Neural progenitor cell (in vitro differentiated cells): ENCODE measurements at regions not wholly inside any gene's neighbourhood (a gene's known extent, or its start where the extent isn't known, plus 50 kb on each side); places are given as distances from the start of the nearest gene placed in this dataset.

Experiments used
- DNase-seq: peaks from one replicate; pipeline ENCODE4 v3.0.0-alpha.2; 2016; ENCODE audit warnings: low spot score
- H2AFZ ChIP-seq: fragments of 200-600 bp; sonication (generic); replicated peaks from 2 replicates; pipeline ENCODE4 v1.6.1; 2016; ENCODE audit warnings: antibody characterized with exemption
- H3F3A ChIP-seq: fragments of 200-600 bp; sonication (generic); 2 replicates; pipeline ENCODE4 v1.6.1; 2016; ENCODE audit warnings: antibody characterized with exemption, low read depth
- H3K27ac ChIP-seq: fragments of 200-600 bp; sonication (generic); 2 replicates; pipeline ENCODE4 v1.5.1; 2016; ENCODE audit warnings: mild to moderate bottlenecking
- H3K27me3 ChIP-seq: fragments of 200-600 bp; sonication (generic); 2 replicates; pipeline ENCODE4 v1.6.1; 2016; ENCODE audit warnings: mild to moderate bottlenecking, moderate library complexity
- H3K36me3 ChIP-seq: fragments of 200-600 bp; sonication (generic); 2 replicates; pipeline ENCODE4 v1.5.1; 2016
- H3K4me1 ChIP-seq: fragments of 200-600 bp; sonication (generic); 2 replicates; pipeline ENCODE4 v1.6.1; 2016; ENCODE audit warnings: mixed run types
- H3K4me2 ChIP-seq: fragments of 200-600 bp; sonication (generic); 2 replicates; pipeline ENCODE4 v1.6.1; 2016
- H3K4me3 ChIP-seq: fragments of 200-600 bp; sonication (generic); 2 replicates; pipeline ENCODE4 v1.5.1; 2016
- H3K79me2 ChIP-seq: fragments of 200-600 bp; sonication (generic); 2 replicates; pipeline ENCODE4 v1.6.1; 2016; ENCODE audit warnings: low read depth
- H3K9ac ChIP-seq: fragments of 200-600 bp; sonication (generic); 2 replicates; pipeline ENCODE4 v1.6.1; 2016
- H3K9me3 ChIP-seq: fragments of 200-600 bp; sonication (generic); 2 replicates; pipeline ENCODE4 v1.5.1; 2016; ENCODE audit warnings: low read depth
- H4K20me1 ChIP-seq: fragments of 200-600 bp; sonication (generic); 2 replicates; pipeline ENCODE4 v1.6.1; 2016; ENCODE audit warnings: low read depth
- H3K27ac Mint-ChIP-seq: 3 replicates; pipeline ENCODE4 v1.8.0; 2021; ENCODE audit warnings: mixed read lengths
- H3K27me3 Mint-ChIP-seq: 2 replicates; pipeline ENCODE4 v1.8.0; 2022; ENCODE audit warnings: low read depth, mild to moderate bottlenecking, inconsistent platforms, moderate library complexity, mixed read lengths; ENCODE audit not compliant: insufficient read depth
- H3K36me3 Mint-ChIP-seq: 3 replicates; pipeline ENCODE4 v1.8.0; 2021; ENCODE audit warnings: mixed read lengths
- H3K4me1 Mint-ChIP-seq: 3 replicates; pipeline ENCODE4 v1.8.0; 2021; ENCODE audit warnings: mixed read lengths
- H3K4me3 Mint-ChIP-seq: 3 replicates; pipeline ENCODE4 v1.8.0; 2021; ENCODE audit warnings: mild to moderate bottlenecking, moderate library complexity, mixed read lengths
- H3K9me3 Mint-ChIP-seq: 3 replicates; pipeline ENCODE4 v1.8.0; 2020; ENCODE audit warnings: mixed read lengths
- EZH2 ChIP-seq: fragments of 200-600 bp; sonication (generic); IDR thresholded peaks from 2 replicates; pipeline ENCODE4 v1.6.1; 2017; ENCODE audit warnings: antibody characterized with exemption, mild to moderate bottlenecking, moderate library complexity
- EZH2phosphoT487 ChIP-seq: fragments of 200-600 bp; sonication (generic); IDR thresholded peaks from 2 replicates; pipeline ENCODE4 v1.6.1; 2017; ENCODE audit warnings: antibody characterized with exemption
- TF ChIP-seq, protein P1 (sequence below): fragments of 200-600 bp; sonication (generic); IDR thresholded peaks from 2 replicates; pipeline ENCODE4 v1.5.1; 2017; ENCODE audit warnings: antibody characterized with exemption, mild to moderate bottlenecking

GRCh38 chr16:55944377-55944802 is 69.2 kb upstream of the CES5A start:
- Mint-ChIP-seq H3K4me3 (no peak overlapping the region), H3K9me3 (no peaks in the 10 kb centered on the region), H3K36me3 (no peaks in the 10 kb centered on the region), H3K27ac (no peak overlapping the region), H3K27me3 (peaks cover 7% of the 10 kb centered on the region), H3K4me1 (no peaks in the 10 kb centered on the region)
- TF ChIP-seq EZH2 (no peak), EZH2phosphoT487 (no peak)
- TF ChIP-seq, protein P1, sequence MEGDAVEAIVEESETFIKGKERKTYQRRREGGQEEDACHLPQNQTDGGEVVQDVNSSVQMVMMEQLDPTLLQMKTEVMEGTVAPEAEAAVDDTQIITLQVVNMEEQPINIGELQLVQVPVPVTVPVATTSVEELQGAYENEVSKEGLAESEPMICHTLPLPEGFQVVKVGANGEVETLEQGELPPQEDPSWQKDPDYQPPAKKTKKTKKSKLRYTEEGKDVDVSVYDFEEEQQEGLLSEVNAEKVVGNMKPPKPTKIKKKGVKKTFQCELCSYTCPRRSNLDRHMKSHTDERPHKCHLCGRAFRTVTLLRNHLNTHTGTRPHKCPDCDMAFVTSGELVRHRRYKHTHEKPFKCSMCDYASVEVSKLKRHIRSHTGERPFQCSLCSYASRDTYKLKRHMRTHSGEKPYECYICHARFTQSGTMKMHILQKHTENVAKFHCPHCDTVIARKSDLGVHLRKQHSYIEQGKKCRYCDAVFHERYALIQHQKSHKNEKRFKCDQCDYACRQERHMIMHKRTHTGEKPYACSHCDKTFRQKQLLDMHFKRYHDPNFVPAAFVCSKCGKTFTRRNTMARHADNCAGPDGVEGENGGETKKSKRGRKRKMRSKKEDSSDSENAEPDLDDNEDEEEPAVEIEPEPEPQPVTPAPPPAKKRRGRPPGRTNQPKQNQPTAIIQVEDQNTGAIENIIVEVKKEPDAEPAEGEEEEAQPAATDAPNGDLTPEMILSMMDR, result peak; percentile 94
- H3K4me2 ChIP-seq, result no peak overlapping the region
- no peaks in the 10 kb centered on the region for H3K9me3 ChIP-seq
- no peaks in the 10 kb centered on the region for H4K20me1 ChIP-seq
- H3K27me3 ChIP-seq, result peaks cover 20% of the 10 kb centered on the region
- no peaks in the 10 kb centered on the region for H3K4me1 ChIP-seq
- no peak overlapping the region for H3K4me3 ChIP-seq
- no peaks in the 10 kb centered on the region for H3K79me2 ChIP-seq
- H3K27ac ChIP-seq, result no peak overlapping the region
- no peak overlapping the region for H2AFZ ChIP-seq
- DNase-seq, result peak; percentile 79
- H3K9ac ChIP-seq, result no peak overlapping the region
- no peaks in the 10 kb centered on the region for H3F3A ChIP-seq
- no peaks in the 10 kb centered on the region for H3K36me3 ChIP-seq

GRCh38 chr16:55943267-55943666 is 68.1 kb upstream of the CES5A start:
- Histone ChIP-seq H3K4me3 (no peak overlapping the region), H3K36me3 (no peaks in the 10 kb centered on the region), H3K4me1 (peaks cover under 1% of the 10 kb centered on the region), H3F3A (no peaks in the 10 kb centered on the region), H4K20me1 (no peaks in the 10 kb centered on the region), H3K27me3 (peaks cover 20% of the 10 kb centered on the region), H3K9me3 (no peaks in the 10 kb centered on the region), H3K79me2 (no peaks in the 10 kb centered on the region), H3K27ac (no peak overlapping the region), H2AFZ (no peak overlapping the region), H3K4me2 (no peak overlapping the region), H3K9ac (no peak overlapping the region)
- no peaks in the 10 kb centered on the region for H3K9me3 Mint-ChIP-seq
- TF ChIP-seq, protein P1, result no peak
- TF ChIP-seq EZH2 (no peak), EZH2phosphoT487 (no peak)
- peaks cover 3% of the 10 kb centered on the region for H3K27me3 Mint-ChIP-seq
- no peak for DNase-seq
- no peak overlapping the region for H3K4me3 Mint-ChIP-seq
- H3K36me3 Mint-ChIP-seq, result no peaks in the 10 kb centered on the region
- H3K27ac Mint-ChIP-seq, result no peak overlapping the region
- H3K4me1 Mint-ChIP-seq, result peaks cover 2% of the 10 kb centered on the region

- no peak overlapping the region for H3K27ac Mint-ChIP-seq
- no peak overlapping the region for H3K4me3 Mint-ChIP-seq
- no peak overlapping the region for H2AFZ ChIP-seq
- H3F3A ChIP-seq, result no peaks in the 10 kb centered on the region
- no peak for TF ChIP-seq EZH2phosphoT487
- TF ChIP-seq EZH2, result no peak
- TF ChIP-seq, protein P1, result no peak
- H3K79me2 ChIP-seq, result no peaks in the 10 kb centered on the region
- peaks cover 20% of the 10 kb centered on the region for H3K27me3 ChIP-seq
- no peak for DNase-seq
- H3K36me3 Mint-ChIP-seq, result no peaks in the 10 kb centered on the region
- H3K4me1 ChIP-seq, result peaks cover 4% of the 10 kb centered on the region
- no peaks in the 10 kb centered on the region for H3K9me3 ChIP-seq
- H3K9ac ChIP-seq, result no peak overlapping the region
- H3K36me3 ChIP-seq, result no peaks in the 10 kb centered on the region
- peaks cover 6% of the 10 kb centered on the region for H3K4me1 Mint-ChIP-seq
- no peak overlapping the region for H3K4me2 ChIP-seq
- peaks cover 3% of the 10 kb centered on the region for H3K27me3 Mint-ChIP-seq
- H3K9me3 Mint-ChIP-seq, result no peaks in the 10 kb centered on the region
- no peak overlapping the region for H3K27ac ChIP-seq
- H3K4me3 ChIP-seq, result no peak overlapping the region
- no peaks in the 10 kb centered on the region for H4K20me1 ChIP-seq
Measured at GRCh38 chr16:55942821-55943220, 67.6 kb upstream of the CES5A start.
